HG03378 (cell line): ENCODE measurements at regions not wholly inside any gene's neighbourhood (a gene's known extent, or its start where the extent isn't known, plus 50 kb on each side); places are given as distances from the start of the nearest gene placed in this dataset.
"Not testable (repeated sequence)": the region's sequence is repeated elsewhere in the genome, so short reads cannot be mapped to it uniquely, and the experiment has no call there.

ENCODE experiments used
- ATAC-seq: cut with Tn5 transposase; IDR thresholded peaks from one replicate; pipeline ENCODE4 v1.9.1; 2021; ENCODE audit warnings: mild to moderate bottlenecking, moderate library complexity; ENCODE audit not compliant: unreplicated experiment

DNA sequence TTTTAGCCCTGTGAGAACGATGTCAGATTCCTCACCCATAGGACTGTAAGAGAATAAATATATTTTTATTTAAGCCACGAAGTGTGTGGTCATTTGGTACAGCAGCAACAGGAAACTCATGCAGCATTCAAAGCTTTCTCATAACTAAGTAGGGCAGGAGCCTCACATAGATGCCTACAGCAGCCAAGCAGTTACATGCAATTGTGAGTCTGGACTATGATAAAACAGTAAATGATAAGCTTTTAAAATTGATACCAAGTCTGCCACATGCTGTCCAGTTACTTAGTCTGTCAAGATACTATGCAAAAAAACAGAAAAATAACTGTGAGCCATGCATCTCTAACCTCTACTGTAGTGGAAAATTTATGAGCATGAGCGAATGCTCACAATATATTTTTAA is 359.6 kb downstream of the HS3ST1 start:
- no peak for ATAC-seq

DNA sequence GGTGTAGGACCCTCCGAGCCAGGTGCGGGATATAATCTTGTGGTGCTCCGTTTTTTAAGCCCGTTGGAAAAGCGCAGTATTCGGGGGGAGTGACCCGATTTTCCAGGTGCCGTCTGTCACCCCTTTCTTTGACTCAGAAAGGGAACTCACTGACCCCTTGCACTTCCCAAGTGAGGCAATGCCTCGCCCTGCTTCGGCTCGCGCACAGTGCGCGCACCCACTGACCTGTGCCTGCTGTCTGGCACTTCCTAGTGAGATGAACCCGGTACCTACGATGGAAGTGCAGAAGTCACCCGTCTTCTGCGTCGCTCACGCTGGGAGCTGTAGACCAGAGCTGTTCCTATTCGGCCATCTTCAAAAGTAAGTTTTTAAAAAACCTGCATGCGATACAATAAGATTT is 362.1 kb downstream of the HS3ST1 start:
- not testable (repeated sequence) for ATAC-seq

DNA sequence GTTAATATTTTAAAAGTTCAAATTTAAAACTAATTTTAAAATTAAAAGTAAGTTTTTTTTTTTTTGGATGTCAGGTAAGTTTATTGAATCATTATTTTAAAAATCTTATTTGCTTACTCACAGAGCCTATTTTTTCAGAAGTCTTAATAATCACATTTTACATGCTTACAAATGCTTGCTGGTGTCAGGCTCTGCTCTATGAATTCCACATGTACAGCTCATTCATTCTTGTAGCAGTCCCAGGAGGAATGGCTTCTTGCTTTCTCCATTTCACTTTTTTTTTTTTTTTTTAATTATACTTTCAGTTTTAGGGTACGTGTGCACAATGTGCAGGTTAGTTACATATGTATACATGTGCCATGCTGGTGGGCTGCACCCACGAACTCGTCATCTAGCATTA is 368.1 kb downstream of the HS3ST1 start:
- not testable (repeated sequence) for ATAC-seq

DNA sequence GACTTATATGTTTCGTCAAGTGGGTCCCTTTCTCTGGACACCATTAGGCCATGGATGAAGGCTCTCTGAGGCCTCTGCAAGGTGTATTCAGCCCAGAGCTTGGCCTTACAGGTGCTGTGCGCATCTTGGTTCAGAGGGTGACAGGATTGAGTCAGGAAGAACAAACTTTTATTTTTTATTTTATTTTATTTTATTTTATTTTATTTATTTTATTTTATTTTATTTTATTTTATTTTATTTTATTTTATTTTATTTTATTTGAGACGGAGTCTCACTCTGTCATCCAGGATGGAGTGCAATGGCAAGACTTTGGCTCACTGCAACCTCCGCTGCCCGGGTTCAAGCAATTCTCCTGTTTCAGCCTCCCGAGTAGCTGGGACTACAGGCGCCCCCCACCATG is 370.4 kb upstream of the CLNK start:
- ATAC-seq, result not testable (repeated sequence)

DNA sequence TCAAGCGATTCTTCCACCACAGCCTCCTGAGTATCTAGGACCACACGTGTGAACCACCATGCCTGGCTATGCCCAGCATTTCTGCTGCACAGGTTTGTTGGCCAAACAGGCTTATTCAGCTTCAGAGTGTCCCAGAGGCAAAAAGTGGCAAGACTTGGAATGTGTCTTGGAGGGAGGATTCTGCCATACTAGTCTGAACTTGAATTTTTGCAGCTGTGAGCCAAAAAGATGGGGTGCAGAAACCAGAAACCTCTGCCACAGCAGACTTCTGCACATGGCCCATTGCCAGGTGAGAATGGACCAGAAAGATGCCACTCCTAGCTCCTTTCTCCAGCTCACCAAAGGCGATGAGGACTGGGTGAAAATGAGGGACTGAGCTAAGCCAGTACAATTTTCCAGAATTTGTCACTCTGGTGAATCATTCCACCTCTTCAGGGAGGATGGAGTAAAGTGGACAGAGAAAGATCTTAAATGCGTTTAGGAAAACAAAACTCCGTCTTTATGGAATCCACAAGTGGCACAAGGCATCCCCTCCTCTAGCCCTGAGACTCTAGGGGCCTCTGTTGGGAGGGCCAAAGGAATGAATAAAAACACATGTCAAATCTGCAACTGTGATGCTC is 369.1 kb upstream of the CLNK start:
- no peak for ATAC-seq

DNA sequence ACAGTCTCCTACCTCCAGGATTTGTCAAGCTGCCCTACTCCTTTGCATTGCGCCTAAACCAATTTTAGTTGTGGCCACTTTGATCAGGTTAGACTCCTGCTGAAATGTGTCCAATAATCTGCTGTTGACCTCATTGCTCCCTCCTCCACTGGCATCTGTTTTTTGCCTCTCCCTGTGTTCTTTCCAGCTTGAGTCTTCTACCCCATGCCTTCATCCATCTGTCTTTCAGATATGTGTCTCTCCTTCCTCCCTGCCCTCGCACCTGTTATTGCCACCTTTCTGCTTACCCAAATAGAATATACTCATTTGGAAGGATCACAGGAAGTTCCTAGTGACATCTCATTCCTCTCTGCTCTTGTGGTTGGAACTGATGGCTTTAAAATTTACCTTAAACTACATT is 366.6 kb upstream of the CLNK start:
- no peak for ATAC-seq

DNA sequence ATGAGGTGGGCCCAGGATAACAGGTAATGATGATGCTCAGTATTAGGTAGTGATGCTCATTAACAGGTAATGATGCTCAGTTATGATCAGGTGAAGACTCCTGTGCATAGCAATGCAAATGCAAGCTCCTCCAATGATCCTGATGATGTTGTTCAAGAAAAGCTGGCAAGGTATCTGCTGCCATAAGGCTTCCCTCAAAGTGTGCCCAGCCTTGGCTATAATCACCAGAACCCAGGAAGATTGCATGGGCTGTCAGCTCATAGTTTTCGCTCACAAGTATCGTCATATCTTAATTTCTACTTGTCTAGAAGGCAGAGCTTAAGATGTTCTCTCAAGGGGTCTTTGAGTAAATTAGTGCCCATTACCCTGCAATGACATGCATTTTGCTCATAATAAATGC is 366.2 kb upstream of the CLNK start:
- ATAC-seq, result no peak

DNA sequence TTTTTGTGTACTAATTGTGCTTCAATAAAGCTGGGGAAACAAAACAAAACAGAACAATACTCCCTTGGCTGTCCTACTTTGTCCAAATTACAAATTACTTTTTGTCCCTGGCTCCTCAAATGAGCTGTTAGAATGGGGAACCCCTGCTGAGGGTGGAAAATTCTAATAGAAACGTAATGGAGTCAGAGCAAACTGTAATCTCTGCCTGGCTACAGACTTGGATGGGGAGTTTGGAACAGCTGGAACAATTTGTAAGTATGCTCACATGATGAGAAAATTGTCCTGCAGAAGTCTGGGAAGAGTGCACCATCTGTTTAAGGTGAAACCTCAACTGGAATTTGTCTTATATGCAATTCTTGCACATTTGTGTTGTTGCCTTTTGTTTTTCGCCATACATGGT is 364.4 kb upstream of the CLNK start:
- ATAC-seq, result no peak

DNA sequence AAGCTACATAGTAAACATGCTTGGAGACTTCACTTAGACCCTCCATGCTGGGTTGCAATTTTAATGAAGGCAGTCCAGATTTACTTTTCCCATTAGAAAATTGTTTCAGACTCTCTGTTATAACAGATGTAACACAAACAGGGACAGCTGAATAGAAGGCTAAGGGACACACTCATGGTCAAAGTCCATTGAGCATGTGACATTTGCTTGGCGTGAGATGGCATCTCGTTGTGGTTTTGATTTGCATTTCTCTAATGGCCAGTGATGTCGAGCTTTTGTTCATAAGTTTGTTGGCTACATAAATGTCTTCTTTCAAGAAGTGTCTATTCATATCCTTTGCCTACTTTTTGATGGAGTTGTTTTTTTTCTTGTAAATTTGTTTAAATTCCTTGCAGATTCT is 358.2 kb upstream of the CLNK start:
- no peak for ATAC-seq

DNA sequence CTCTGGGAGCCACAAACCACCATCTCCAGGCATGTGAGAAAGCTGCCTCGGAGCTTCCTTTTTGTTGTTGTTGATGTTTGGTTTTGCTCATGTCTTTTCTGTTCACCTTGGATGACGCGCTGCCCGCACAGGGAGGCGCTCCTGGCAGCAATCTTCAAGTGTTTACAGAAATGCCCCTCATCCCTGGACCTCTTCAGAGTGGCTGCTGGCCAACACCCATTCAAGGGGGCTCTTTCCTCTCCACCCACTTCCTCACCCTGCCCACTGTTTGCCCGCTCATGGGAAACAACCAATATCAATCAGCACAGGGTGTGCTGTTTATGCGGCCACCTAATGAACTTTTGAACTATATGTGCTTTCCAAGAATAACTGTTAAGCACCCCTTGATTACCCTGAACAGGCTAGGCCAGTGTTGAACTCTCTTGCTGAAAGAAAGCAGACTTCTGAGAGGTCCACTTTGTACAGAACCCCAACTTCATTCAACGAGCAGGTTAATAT is 355.1 kb upstream of the CLNK start:
- ATAC-seq, result no peak

DNA sequence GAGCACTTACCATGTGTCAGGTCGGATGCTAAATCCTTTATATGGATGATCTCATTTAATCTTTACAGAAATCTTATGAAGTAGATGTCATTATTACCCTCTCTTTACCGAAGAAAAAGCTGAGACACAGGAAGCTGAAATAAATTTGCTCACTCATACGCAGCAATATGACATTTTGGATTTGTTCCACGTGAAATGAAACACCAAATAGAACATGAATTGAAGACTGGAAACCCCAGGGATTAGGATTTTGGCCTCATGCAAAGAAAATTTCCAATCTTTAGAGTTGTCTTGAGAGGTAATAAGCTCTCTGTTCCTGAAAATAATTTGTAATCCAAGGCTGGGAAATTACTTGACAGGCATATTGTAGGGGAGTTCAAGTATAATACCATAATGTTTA is 354.4 kb upstream of the CLNK start:
- ATAC-seq, result no peak

DNA sequence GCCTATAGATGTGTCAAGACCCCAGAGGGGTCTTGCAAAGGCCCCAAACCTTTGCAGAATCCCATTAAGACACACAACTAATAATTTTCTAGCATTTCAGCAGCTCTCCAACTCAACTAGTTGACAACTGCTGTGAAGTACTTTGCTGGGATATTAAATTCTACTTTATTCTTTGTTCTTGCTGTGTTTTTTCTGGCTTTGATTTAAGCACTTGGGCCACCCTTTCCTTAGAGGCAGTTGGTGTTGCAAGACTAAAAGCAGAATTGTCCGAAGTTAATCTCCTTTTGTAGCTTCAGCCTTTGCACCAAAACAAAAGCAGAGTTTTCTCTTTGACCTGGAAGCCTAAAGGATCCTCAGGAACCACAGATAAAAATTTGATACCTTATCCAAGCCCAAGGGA is 353.1 kb upstream of the CLNK start:
- no peak for ATAC-seq

DNA sequence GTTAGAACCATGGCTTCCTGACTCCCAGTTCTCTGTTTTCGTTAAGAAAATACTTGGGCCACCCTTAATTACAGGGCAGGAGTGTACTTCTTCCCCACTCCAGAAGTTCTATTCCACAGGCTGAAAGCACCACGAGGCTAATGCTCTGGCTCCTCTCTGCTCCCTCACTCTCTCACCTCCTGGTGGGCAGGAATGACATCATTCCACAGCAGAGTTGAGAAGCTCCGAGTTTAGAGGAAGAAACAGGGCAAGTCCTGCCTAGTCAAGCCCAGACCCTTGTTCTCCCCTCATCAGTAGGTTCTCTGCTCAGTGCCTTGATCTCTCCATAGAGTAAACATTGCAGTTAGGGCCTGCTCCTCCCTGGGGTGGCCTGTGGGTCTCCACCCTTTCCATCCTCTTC is 343.8 kb upstream of the CLNK start:
- no peak for ATAC-seq

DNA sequence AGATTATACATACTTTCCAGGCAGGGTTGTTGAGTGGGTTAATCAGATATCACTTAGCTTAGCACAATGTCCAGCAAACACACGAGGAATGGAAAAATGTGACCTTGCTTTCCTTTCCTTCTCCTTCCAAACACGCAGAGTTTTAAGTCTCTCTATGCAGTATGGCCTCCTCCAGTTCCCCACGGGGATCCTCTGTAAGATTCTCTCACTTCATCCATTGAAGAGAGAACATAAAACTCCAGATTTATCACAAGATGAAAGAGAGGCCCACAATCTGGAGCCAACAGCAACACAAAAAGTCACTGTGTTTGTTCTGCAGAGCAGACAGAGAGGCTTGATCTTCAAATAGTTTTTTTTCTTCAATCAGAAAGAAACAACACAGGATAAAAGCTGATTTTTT is 336.8 kb upstream of the CLNK start:
- ATAC-seq, result no peak

DNA sequence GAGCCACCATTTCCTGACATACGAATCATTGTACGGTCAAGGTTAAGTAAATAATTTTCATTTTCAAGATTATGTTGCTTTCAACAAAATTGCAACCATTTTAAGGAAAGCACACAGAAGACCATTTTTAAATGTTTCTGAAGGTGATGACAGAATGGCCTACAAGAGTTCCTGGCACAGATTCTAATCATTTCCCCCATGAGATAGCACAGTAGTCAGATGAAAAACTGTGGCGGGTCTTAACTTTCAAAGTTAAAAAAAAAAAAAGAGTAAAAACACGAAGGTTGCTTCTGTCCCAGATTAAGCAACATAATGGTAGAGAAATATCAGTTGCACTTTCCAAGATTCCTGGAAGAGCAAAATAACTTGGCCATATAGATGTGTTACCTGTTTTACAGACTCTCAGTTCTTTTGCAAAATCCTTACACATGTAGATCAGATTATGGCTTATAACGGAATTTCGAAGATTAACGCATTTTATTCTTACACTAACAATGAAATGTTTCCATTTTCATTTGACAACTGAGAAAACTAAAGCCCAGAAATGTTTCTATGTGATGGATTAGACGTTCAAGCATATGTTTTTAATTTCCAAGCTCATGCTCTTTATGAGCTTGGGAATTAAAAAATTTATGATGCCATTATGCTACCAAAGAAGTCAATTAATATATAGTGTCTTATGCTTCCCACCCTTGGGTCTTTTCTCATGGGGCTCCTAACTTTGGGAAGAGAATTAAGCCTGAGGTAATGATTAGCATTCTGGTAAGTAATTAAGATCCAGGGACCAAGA is 335.1 kb upstream of the CLNK start:
- no peak for ATAC-seq

DNA sequence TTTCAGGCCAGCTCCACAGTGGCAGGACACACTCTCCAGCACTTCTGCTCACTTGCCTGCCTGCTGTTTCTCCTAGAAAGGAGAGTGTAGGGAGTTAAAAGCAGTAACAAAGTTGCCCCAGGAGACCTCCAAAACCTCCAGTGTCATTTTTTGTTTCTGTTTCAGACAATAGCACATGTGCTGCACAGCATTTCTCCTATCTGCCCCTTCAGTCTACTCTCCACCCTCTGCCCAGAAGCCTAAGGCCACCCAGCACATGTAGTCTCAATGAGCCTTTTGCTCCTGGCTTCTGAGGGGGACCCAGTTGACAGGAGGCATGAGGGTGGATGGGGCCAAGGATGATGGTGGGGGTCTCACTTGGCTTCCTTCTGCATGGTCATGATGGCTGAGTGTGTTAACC is 329.6 kb upstream of the CLNK start:
- ATAC-seq, result no peak

DNA sequence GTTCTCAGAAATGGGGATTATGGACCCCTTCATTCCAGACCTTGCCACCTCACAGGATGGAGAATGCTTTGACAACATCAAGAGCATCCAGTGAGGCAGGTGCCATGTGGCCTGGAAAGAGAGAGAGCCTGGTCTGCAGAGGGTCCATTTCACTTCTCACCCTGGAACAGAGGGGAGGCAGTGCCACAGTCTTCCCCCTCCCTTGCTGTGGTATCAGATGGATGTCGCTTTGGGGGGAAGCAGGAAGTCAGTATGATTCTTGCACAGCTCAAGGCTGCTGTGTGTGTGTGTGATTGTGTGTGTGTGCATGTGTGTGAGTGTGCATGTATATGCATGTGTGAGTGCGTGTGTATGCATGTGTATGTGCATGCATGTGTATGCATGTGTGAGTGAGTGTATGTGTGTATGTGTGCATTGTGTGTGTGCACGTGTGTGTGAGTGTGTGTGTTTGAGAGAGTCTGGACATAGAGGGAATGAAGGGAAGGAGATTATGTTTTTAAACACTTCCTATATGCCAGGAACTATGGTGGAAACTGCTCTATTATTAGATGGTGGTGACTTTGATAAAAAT is 328.6 kb upstream of the CLNK start:
- ATAC-seq, result no peak

DNA sequence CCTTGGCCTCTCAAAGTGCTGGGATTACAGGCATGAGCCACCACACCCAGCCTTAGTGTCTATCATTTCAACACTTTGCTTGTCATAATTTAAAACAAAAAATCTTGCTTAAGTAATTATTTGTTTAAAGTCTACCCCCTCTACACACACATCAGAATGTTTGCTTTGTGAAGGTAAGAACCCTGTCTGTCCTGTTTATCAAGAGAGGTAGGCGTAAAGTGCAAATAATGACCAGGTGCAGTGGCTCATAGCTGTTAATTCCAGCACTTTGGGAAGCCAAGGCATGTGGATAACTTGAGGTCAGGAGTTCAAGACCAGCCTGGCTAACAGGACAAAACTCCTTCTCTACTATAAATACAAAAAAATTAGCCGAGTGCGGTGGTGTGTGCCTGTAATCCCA is 326.7 kb upstream of the CLNK start:
- ATAC-seq, result no peak

DNA sequence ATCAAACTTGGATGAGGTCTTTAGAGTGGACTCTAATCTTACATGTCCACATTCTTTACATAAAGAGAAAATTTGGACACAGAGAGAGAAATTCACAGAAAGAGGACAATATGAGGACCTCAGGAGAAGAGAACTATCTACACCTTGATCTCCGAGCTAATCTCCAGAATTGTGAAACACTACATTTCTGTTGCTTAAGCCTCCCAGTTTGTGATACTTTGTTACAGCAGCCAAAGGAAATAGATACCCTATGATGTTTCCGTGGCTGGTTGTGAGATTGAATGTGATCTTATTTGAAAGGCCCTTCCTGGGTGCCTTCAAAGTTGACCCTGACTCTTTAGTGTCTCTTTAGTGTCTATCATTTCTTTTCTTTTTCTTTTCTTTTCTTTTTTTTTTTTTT is 326.1 kb upstream of the CLNK start:
- no peak for ATAC-seq

DNA sequence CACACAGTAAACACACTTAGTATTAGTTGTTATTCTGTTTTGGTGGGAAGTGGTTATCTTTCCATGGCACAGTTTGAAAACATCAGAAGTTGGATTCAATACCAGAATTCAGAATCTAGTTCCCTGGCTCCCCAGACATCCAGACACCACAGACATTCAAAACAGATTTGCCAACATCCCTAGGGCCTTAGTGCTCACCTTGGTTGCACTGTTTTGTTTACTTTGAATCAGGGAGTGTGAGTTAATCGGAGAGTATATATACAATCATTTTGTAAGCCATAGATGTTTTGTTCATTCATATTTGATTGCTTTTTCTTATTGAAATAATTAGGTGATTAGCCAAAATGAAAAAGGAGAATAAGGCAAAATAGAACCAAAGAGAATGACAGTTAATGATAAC is 324.7 kb upstream of the CLNK start:
- no peak for ATAC-seq

DNA sequence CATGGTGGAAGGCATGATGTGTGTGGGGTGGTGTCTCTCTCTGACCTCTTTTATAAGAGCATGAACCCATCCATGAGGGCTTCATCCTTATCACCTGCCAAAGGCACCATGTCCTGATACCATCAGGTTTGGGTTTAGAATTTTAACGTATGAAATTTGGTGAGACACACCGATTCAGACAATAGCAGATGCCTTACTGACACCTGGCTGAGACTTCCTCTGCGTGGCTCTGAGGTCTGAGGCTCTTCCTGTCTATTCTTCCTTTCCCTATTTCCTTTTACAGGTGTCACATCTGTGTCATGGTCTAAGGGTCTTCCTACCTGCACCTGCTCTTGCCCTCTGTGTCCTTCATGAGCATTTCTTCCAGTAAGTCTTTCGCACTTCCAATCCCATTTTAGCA is 320.7 kb upstream of the CLNK start:
- no peak for ATAC-seq

DNA sequence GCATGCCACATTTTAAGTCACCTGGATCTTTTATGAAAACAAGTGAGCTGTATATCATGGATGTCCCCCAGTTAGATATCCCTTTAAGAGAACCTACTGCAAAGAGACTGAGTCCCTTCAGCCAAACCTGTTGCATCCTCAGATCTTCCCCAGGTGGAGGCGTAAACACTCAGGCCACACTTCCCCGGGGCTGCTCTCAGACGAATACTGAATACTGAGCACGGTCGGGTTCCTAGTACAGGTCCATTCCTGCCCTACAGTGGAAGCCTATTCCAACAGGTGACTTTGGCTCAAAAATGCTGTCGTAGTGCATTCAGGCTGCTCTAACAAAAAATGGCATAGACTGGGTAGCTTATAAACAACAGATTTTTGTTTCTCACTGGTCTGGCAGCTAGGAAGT is 320.2 kb upstream of the CLNK start:
- no peak for ATAC-seq
